ENCODE measurements at regions not wholly inside any gene's neighbourhood (a gene's known extent, or its start where the extent isn't known, plus 50 kb on each side); places are given as distances from the start of the nearest gene placed in this dataset.

DNA sequence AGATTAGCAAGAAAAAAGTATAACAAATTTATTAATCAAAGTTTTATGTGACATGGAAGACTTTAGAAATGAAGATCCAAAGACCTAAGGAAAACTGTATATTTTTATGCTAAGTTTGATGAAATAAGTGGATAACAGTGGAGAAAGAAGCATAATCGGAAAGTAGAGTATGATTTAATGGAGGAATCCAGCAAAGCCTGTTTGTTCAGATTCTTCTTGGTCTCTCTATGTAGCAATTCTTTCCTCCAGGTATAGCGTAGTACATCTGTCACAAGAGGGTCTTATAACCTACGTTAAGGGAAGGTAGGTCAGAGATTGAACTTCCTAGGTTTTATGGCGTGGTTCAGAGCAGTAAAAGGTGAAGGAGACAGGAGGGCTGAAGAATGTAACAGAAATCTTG, 600.6 kb upstream of the CHORDC1 start:
- no peak overlapping the region for H3K4ac ChIP-seq (ENCODE audit: low read depth, low read length)
- intact Hi-C loops (cut with micrococcal nuclease), result no loop called here
- H3K27ac ChIP-seq (ENCODE audit: insufficient read depth, low read length), result no peak overlapping the region

More for the DNA sequence above, 600.6 kb upstream of the CHORDC1 start:
- Histone ChIP-seq H3K23ac (ENCODE audit: low read depth, low read length) (no peak overlapping the region), H3K4me3 (ENCODE audit: insufficient read depth, low read depth, low read length) (no peak overlapping the region), H4K20me1 (ENCODE audit: insufficient read depth, low read length) (no peaks in the 10 kb centered on the region), H3K27me3 (ENCODE audit: control insufficient read depth, insufficient read depth, low read length) (no peaks in the 10 kb centered on the region), H4K5ac (ENCODE audit: low read depth, low read length) (no peak overlapping the region), H3K9ac (ENCODE audit: low read depth, low read length) (no peak overlapping the region), H3K4me2 (ENCODE audit: low read depth, low read length) (no peak overlapping the region), H3K9me3 (ENCODE audit: control insufficient read depth, insufficient read depth, low read length) (peaks cover 3% of the 10 kb centered on the region), H3K9me1 (ENCODE audit: insufficient read depth, low read length) (no peaks in the 10 kb centered on the region), H2AK9ac (replicated peaks; ENCODE audit: low read depth, low read length, poor library complexity) (no peak overlapping the region), H3K4me1 (ENCODE audit: control insufficient read depth, insufficient read depth, low read length) (no peaks in the 10 kb centered on the region), H4K8ac (ENCODE audit: low read depth in 2 of 2, low read length in 2 of 2) (no peak overlapping the region), H2BK20ac (ENCODE audit: low read depth, low read length) (no peak overlapping the region), H2BK15ac (ENCODE audit: low read depth, low read length) (no peak overlapping the region), H2AK5ac (ENCODE audit: low read depth, low read length) (no peak overlapping the region), H3K79me1 (ENCODE audit: low read depth in 1 of 2, low read length in 2 of 2) (no peaks in the 10 kb centered on the region), H3K18ac (ENCODE audit: low read depth, low read length) (no peak overlapping the region), H2BK5ac (ENCODE audit: low read depth, low read length, poor library complexity, severe bottlenecking) (no peak overlapping the region), H3K56ac (ENCODE audit: extremely low read depth, insufficient read depth, low read length) (no peak overlapping the region), H3K14ac (replicated peaks; ENCODE audit: low read depth, low read length) (no peak overlapping the region), H2BK120ac (ENCODE audit: low read depth, low read length) (no peak overlapping the region), H4K91ac (ENCODE audit: insufficient read depth, low read depth, low read length) (no peak overlapping the region), H3K36me3 (ENCODE audit: control insufficient read depth, insufficient read depth, low read length) (no peaks in the 10 kb centered on the region), H2AFZ (replicated peaks; ENCODE audit: low read length, poor library complexity) (no peak overlapping the region)
- no peak for ATAC-seq (ENCODE audit: low read depth)
- POLR2A ChIA-PET (ENCODE audit: unreplicated experiment), result no interaction called here
- no peak for TF ChIP-seq USF2 (IDR thresholded peaks at IDR 0.05; ENCODE audit: low read depth, low read length)
- TF ChIP-seq NFE2L2 (IDR thresholded peaks at IDR 0.05; ENCODE audit: low read depth, low read length), result no peak
- no peak for TF ChIP-seq RCOR1 (IDR thresholded peaks at IDR 0.05; ENCODE audit: insufficient replicate concordance, low read length)
- TF ChIP-seq CHD1 (IDR thresholded peaks at IDR 0.05; ENCODE audit: low read depth, low read length), result no peak
- no peak for TF ChIP-seq FOS (IDR thresholded peaks at IDR 0.05; ENCODE audit: low read depth, low read length)
- no peak for TF ChIP-seq MAZ (IDR thresholded peaks at IDR 0.05; ENCODE audit: borderline replicate concordance, low read depth, low read length)
- no peak for TF ChIP-seq RFX5 (IDR thresholded peaks at IDR 0.05; ENCODE audit: low read depth, low read length)
- TF ChIP-seq, protein P1, sequence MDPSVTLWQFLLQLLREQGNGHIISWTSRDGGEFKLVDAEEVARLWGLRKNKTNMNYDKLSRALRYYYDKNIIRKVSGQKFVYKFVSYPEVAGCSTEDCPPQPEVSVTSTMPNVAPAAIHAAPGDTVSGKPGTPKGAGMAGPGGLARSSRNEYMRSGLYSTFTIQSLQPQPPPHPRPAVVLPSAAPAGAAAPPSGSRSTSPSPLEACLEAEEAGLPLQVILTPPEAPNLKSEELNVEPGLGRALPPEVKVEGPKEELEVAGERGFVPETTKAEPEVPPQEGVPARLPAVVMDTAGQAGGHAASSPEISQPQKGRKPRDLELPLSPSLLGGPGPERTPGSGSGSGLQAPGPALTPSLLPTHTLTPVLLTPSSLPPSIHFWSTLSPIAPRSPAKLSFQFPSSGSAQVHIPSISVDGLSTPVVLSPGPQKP (IDR thresholded peaks at IDR 0.05; ENCODE audit: borderline replicate concordance, low read depth, low read length), result no peak
- TF ChIP-seq MXI1 (IDR thresholded peaks at IDR 0.05; ENCODE audit: borderline replicate concordance, low read depth, low read length), result no peak
- no peak for TF ChIP-seq CTCF (conservative IDR thresholded peaks at IDR 0.05; ENCODE audit: low read depth, low read length)
- TF ChIP-seq BHLHE40 (IDR thresholded peaks at IDR 0.05; ENCODE audit: low read depth, low read length), result no peak
- no peak for TF ChIP-seq SMC3 (IDR thresholded peaks at IDR 0.05; ENCODE audit: low read depth, low read length)
- TF ChIP-seq POLR2A (IDR thresholded peaks at IDR 0.05; ENCODE audit: low read depth, low read length), result no peak
- no peak for TF ChIP-seq CEBPB (IDR thresholded peaks at IDR 0.05; ENCODE audit: low read depth, low read length)
- no peak for TF ChIP-seq MAFK (IDR thresholded peaks at IDR 0.05; ENCODE audit: low read depth, low read length)
- no peak for TF ChIP-seq RAD21 (IDR thresholded peaks at IDR 0.05; ENCODE audit: low read length)
- dilution Hi-C loops (cut with HindIII; ENCODE audit: low sequenced_read_pairs, unreplicated experiment), result no loop called here
- no TSS peak for BruUV-seq (replicated peaks)
- in situ Hi-C loops (cut with MboI; ENCODE audit: low sequenced_read_pairs), result no loop called here
- DNase-seq, result no peak
- CTCF ChIA-PET, result no interaction called here
- WGBS, 2 experiments (ENCODE audit: extremely low coverage in 2 of 2, insufficient read length in 1 of 2), result 30% methylated on average over 2 of the region's 4 CpGs; no CpG with 5 or more reads in 1 of the 2 experiments

Measured in IMR-90 (cell line).